ENCODE measurements at regions not wholly inside any gene's neighbourhood (a gene's known extent, or its start where the extent isn't known, plus 50 kb on each side); places are given as distances from the start of the nearest gene placed in this dataset.

DNA sequence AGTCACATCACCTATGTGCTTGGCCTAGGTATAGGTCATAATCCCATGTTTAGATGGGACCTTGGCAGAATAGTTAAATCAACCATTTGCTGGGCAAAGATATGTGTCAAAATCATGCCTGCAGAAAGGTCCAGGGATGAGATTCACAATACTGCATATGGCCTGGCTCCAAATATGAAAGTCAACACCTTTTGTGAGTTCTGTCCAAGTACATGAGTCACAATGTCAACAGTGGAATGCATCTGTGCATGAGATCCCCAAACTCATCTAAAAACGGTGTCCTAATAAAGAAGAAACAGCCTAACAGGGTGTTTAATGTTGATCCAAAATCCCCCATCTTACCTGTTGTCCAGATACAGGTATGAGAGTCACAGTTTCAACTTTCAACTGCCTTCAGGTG is 1847.5 kb downstream of the TP53TG3F start:
- 19 to 21% methylated on average over 1 of the region's 1 CpG for WGBS, 2 experiments
- Histone ChIP-seq H3K4me1 (ENCODE audit: control insufficient read depth, insufficient read depth, low read length) (no peaks in the 10 kb centered on the region), H3K27ac (ENCODE audit: insufficient read depth, low read depth, low read length, poor library complexity, severe bottlenecking) (no peak overlapping the region), H3K4me3 (ENCODE audit: insufficient read depth, low read depth, low read length) (no peak overlapping the region), H3K27me3 (ENCODE audit: control insufficient read depth, insufficient read depth, low read length, poor library complexity, severe bottlenecking) (no peaks in the 10 kb centered on the region), H3K36me3 (ENCODE audit: control insufficient read depth, insufficient read depth, low read length) (no peaks in the 10 kb centered on the region), H3K9me3 (ENCODE audit: control insufficient read depth, low read length) (peaks cover 12% of the 10 kb centered on the region)

DNA sequence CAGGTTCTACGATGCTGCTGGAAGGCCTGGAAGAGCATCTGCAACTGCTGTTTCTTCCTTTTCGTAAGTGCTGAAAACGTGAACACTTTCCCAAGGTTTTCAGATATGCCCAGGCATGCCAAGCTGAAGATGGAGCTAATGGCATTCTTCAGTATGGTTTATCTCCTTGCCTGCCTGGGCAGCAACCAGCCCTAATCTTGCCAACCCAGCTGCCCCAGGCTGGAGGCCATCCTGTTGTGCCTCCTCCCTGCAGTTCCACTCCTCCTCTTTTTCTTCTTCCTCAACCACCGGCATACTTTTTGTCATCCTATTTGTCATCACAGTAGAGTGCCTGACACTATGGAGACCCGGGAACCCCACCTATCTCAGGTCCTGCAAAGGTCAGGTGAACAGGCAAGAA is 1849.3 kb downstream of the TP53TG3F start:
- Histone ChIP-seq H3K9me3 (ENCODE audit: control insufficient read depth, low read length) (peaks cover 28% of the 10 kb centered on the region), H3K4me3 (ENCODE audit: insufficient read depth, low read depth, low read length) (no peak overlapping the region), H3K27me3 (ENCODE audit: control insufficient read depth, insufficient read depth, low read length, poor library complexity, severe bottlenecking) (no peaks in the 10 kb centered on the region)

DNA sequence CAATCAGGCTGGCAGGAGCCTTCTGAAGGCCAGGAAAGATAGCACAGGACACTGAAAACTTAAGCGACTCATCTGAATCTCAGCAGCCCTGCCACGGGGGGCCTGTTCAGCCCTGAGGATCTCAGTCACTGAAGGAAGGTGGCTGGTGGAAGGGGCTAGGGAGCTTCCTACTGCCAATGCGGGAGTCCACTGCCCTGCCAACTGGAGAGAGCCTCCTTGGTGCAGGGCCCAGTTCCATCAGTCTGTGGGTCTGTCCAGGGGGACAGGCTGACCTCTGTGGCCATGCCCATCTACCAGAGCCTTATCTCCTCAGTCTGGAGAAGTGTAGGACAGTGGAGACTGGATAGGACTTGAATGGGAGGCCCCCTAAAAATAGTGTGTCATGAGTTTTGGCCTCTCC is 1851.6 kb downstream of the TP53TG3F start:
- H3K9me3 ChIP-seq (ENCODE audit: control insufficient read depth, low read length) = peaks cover 33% of the 10 kb centered on the region
- WGBS, 2 experiments = 77 to 86% methylated on average over 3 of the region's 3 CpGs
- no peaks in the 10 kb centered on the region for H3K4me1 ChIP-seq (ENCODE audit: control insufficient read depth, insufficient read depth, low read length)
- H3K27ac ChIP-seq (ENCODE audit: insufficient read depth, low read depth, low read length, poor library complexity, severe bottlenecking) = no peak overlapping the region
- H3K36me3 ChIP-seq (ENCODE audit: control insufficient read depth, insufficient read depth, low read length) = no peaks in the 10 kb centered on the region
- no peaks in the 10 kb centered on the region for H3K27me3 ChIP-seq (ENCODE audit: control insufficient read depth, insufficient read depth, low read length, poor library complexity, severe bottlenecking)
- no peak overlapping the region for H3K4me3 ChIP-seq (ENCODE audit: insufficient read depth, low read depth, low read length)

More for the DNA sequence above, 1849.3 kb downstream of the TP53TG3F start:
- no peak overlapping the region for H3K27ac ChIP-seq (ENCODE audit: insufficient read depth, low read depth, low read length, poor library complexity, severe bottlenecking)
- WGBS, 2 experiments = 77 to 80% methylated on average over 5 of the region's 5 CpGs
- H3K36me3 ChIP-seq (ENCODE audit: control insufficient read depth, insufficient read depth, low read length) = no peaks in the 10 kb centered on the region
- H3K4me1 ChIP-seq (ENCODE audit: control insufficient read depth, insufficient read depth, low read length) = no peaks in the 10 kb centered on the region

DNA sequence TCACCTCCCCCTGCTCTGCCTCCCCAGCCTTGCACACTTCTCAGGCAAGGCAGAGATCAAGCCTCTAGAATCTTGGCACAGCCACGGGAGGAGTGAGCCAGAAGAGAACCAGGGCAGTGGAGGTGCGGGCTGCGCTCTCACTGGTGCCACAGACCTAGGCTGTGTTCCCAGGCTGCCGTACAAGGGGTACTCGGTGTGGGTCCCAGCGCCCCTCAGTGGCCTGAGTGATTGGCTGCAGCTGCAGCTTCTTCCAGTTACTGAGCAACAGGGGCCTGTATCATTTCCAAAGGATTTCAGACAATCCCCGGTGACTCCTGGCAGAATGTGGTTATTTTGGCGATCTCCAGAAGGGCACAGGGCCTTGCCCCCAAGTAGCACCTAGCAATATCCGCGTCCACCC is 1852.1 kb downstream of the TP53TG3F start:
- H3K36me3 ChIP-seq (ENCODE audit: control insufficient read depth, insufficient read depth, low read length) = no peaks in the 10 kb centered on the region
- 77 to 82% methylated on average over 10 of the region's 10 CpGs for WGBS, 2 experiments
- no peaks in the 10 kb centered on the region for H3K27me3 ChIP-seq (ENCODE audit: control insufficient read depth, insufficient read depth, low read length, poor library complexity, severe bottlenecking)
- no peak overlapping the region for H3K27ac ChIP-seq (ENCODE audit: insufficient read depth, low read depth, low read length, poor library complexity, severe bottlenecking)
- no peak overlapping the region for H3K4me3 ChIP-seq (ENCODE audit: insufficient read depth, low read depth, low read length)
- H3K4me1 ChIP-seq (ENCODE audit: control insufficient read depth, insufficient read depth, low read length) = no peaks in the 10 kb centered on the region
- H3K9me3 ChIP-seq (ENCODE audit: control insufficient read depth, low read length) = peaks cover 36% of the 10 kb centered on the region

DNA sequence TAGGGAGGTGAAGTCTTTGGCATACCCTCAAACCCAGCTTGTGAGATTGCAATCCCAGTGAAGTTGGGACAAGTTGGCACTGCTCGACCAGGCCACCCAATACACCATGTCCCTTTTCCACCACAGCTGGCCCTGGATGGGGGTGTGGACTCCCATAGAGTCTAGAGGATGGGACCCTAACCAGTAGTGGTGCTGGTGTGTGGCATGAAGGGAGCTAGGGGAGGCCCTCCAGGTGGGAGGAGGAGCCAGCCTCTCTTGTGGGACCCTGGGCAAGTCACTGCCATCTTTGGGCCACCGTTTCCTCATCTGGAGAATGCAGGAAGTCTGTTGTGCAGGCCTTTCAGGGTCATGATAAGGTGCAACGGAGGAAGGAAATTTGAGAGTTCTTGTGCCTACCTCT is 1854.9 kb downstream of the TP53TG3F start:
- Histone ChIP-seq H3K36me3 (ENCODE audit: control insufficient read depth, insufficient read depth, low read length) (no peaks in the 10 kb centered on the region), H3K4me1 (ENCODE audit: control insufficient read depth, insufficient read depth, low read length) (no peaks in the 10 kb centered on the region), H3K27ac (ENCODE audit: insufficient read depth, low read depth, low read length, poor library complexity, severe bottlenecking) (no peak overlapping the region), H3K27me3 (ENCODE audit: control insufficient read depth, insufficient read depth, low read length, poor library complexity, severe bottlenecking) (no peaks in the 10 kb centered on the region), H3K4me3 (ENCODE audit: insufficient read depth, low read depth, low read length) (no peak overlapping the region), H3K9me3 (ENCODE audit: control insufficient read depth, low read length) (peaks cover 36% of the 10 kb centered on the region)
- WGBS, 2 experiments = 48 to 60% methylated on average over 2 to 3 of the region's 3 CpGs

DNA sequence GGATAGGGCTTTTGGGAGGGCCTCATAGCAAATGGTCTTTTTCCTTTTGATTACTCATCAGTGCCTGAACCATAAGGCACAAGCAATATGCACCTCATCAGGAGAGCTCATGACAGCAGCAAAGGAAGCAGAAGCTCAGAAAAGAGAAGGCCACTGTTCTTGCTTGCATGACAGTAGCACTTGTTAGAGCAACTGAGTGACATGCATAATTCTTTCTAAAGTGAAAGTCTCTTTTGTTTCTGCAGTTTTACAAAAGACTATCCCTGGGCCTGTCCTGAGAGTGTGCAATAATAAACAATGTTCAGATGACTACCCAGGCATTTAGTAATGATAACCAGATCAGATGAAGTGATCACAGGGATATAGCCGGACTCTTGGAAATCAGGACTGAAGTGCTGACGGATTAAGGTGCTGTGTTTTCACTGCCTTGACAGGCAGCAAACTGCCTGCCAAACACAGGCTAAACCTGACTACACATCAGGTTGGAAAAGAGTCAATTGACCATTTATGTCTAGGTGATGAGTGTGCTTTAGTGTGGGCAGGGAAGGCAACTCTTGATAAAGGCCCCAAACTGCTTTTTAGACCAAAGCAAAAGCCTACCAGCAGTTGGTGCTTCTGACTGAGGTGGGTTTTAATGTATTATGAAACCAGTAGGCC is 1860.3 kb downstream of the TP53TG3F start:
- Histone ChIP-seq H3K4me3 (ENCODE audit: insufficient read depth, low read depth, low read length) (no peak overlapping the region), H3K9me3 (ENCODE audit: control insufficient read depth, low read length) (peaks cover 26% of the 10 kb centered on the region), H3K36me3 (ENCODE audit: control insufficient read depth, insufficient read depth, low read length) (no peaks in the 10 kb centered on the region), H3K27ac (ENCODE audit: insufficient read depth, low read depth, low read length, poor library complexity, severe bottlenecking) (no peak overlapping the region), H3K4me1 (ENCODE audit: control insufficient read depth, insufficient read depth, low read length) (no peaks in the 10 kb centered on the region), H3K27me3 (ENCODE audit: control insufficient read depth, insufficient read depth, low read length, poor library complexity, severe bottlenecking) (no peaks in the 10 kb centered on the region)
- WGBS, 2 experiments = 64 to 65% methylated on average over 2 of the region's 2 CpGs

DNA sequence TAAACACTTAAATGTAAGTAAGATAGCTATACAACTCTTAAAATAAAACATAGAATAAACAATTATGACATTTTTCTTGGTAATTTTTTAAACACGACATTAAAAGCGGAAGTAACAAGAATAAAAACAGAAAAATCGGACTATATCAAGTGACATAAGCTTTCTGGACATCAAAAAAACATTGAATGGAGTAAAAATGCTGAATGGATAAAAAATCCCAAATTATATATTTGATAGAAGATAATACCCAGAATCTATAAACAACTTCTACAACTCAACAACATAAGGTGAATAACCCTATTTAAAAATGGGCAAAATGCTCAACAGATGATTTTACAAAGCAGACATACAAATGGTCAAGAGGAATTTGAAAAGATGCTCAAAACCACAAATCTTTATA is 1866.5 kb downstream of the TP53TG3F start:
- 72 to 84% methylated on average over 3 of the region's 3 CpGs for whole genome bisulfite sequencing, 2 experiments
- H3K36me3 ChIP-seq (ENCODE audit: control insufficient read depth, insufficient read depth, low read length) = no peaks in the 10 kb centered on the region
- no peaks in the 10 kb centered on the region for H3K4me1 ChIP-seq (ENCODE audit: control insufficient read depth, insufficient read depth, low read length)
- H3K9me3 ChIP-seq (ENCODE audit: control insufficient read depth, low read length) = peaks cover 11% of the 10 kb centered on the region
- H3K27ac ChIP-seq (ENCODE audit: insufficient read depth, low read depth, low read length, poor library complexity, severe bottlenecking) = no peak overlapping the region
- no peaks in the 10 kb centered on the region for H3K27me3 ChIP-seq (ENCODE audit: control insufficient read depth, insufficient read depth, low read length, poor library complexity, severe bottlenecking)
- H3K4me3 ChIP-seq (ENCODE audit: insufficient read depth, low read depth, low read length) = no peak overlapping the region

DNA sequence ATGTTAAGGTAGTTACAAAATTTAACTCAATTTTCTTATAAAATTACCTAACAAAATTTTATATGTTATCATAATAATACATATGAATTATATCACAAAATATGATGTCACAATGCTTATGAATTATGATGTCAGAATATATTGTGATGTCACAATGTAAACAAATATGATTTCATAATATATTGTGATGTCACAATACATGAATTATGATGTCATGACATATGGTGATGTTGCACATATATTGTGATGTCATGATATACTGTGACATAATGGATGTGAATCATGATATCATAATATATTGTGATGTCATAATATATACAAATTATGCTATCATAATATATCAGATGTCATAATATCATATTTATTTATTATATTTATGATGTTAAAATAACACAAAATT is 1879.9 kb downstream of the TP53TG3F start:
- Histone ChIP-seq H3K27me3 (ENCODE audit: control insufficient read depth, insufficient read depth, low read length, poor library complexity, severe bottlenecking) (no peaks in the 10 kb centered on the region), H3K4me3 (ENCODE audit: insufficient read depth, low read depth, low read length) (no peak overlapping the region), H3K27ac (ENCODE audit: insufficient read depth, low read depth, low read length, poor library complexity, severe bottlenecking) (no peak overlapping the region), H3K4me1 (ENCODE audit: control insufficient read depth, insufficient read depth, low read length) (no peaks in the 10 kb centered on the region), H3K36me3 (ENCODE audit: control insufficient read depth, insufficient read depth, low read length) (no peaks in the 10 kb centered on the region), H3K9me3 (ENCODE audit: control insufficient read depth, low read length) (peaks cover 6% of the 10 kb centered on the region)

DNA sequence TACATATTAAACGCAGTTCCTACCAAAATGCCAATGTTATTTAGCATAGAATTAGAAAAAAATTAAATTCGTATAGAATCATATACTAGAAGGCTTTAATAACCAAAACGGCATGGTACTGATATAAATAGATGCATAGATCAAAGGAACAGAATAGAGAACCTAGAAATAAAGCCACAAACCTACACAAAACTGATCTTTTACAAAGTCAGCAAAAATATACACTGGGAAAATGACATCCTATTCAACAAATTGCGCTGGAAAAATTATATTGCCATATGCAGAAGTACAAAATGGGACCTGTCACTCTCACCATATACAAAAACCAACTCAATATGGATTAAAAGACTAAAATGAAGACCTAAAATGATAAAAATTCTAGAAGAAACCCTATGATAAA is 1882.6 kb downstream of the TP53TG3F start:
- no peaks in the 10 kb centered on the region for H3K27me3 ChIP-seq (ENCODE audit: control insufficient read depth, insufficient read depth, low read length, poor library complexity, severe bottlenecking)
- H3K36me3 ChIP-seq (ENCODE audit: control insufficient read depth, insufficient read depth, low read length) = no peaks in the 10 kb centered on the region
- 20 to 50% methylated on average over 1 to 2 of the region's 4 CpGs for WGBS, 2 experiments
- H3K4me3 ChIP-seq (ENCODE audit: insufficient read depth, low read depth, low read length) = no peak overlapping the region
- peaks cover 3% of the 10 kb centered on the region for H3K9me3 ChIP-seq (ENCODE audit: control insufficient read depth, low read length)
- H3K4me1 ChIP-seq (ENCODE audit: control insufficient read depth, insufficient read depth, low read length) = no peaks in the 10 kb centered on the region
- no peak overlapping the region for H3K27ac ChIP-seq (ENCODE audit: insufficient read depth, low read depth, low read length, poor library complexity, severe bottlenecking)

DNA sequence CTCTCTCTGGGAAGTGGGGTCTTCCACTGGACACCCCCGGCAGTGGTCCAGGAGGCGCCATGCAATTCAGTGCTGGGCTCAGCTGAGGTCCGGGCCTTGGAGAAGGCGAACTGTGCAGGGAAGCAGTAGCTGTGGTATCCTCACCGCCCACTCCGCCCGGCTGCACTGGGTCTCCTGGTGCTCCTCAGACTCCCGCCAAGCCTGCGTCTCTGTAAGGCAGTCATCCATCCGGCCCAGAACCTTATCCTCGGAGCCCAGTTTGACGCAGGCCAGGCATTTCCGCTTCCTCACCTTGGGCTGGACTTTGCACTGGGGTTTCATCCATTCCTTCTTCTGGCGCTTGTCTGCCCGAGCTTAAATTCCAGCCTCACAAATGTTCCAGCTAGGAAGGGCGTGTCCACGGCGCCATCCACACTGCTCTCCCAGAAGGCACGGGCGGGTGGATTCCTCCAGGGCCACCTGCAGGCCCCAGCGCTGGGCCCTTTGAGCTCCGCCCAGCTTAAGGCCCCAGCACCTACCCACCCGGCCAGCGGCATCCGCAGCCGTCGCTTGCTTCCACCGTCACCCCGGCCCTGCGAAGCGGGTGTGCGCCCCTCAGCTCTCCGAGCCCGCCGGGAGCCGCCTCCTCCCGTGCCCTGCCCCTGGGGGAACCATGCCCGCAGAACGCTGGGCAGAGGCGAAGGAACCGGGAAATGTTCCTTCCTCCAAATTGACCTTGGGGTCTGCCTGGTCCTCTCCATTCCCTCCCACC is 1884.8 kb downstream of the TP53TG3F start:
- H3K36me3 ChIP-seq (ENCODE audit: control insufficient read depth, insufficient read depth, low read length) = no peaks in the 10 kb centered on the region
- no peak overlapping the region for H3K4me3 ChIP-seq (ENCODE audit: insufficient read depth, low read depth, low read length)
- no peak overlapping the region for H3K27ac ChIP-seq (ENCODE audit: insufficient read depth, low read depth, low read length, poor library complexity, severe bottlenecking)
- WGBS, 2 experiments = 90% methylated on average over 41 of the region's 41 CpGs
- H3K9me3 ChIP-seq (ENCODE audit: control insufficient read depth, low read length) = peaks cover 9% of the 10 kb centered on the region
- no peaks in the 10 kb centered on the region for H3K27me3 ChIP-seq (ENCODE audit: control insufficient read depth, insufficient read depth, low read length, poor library complexity, severe bottlenecking)
- no peaks in the 10 kb centered on the region for H3K4me1 ChIP-seq (ENCODE audit: control insufficient read depth, insufficient read depth, low read length)

Measured in ectodermal cell (in vitro differentiated cells).